Loucy (cell line): ENCODE measurements at regions not wholly inside any gene's neighbourhood (a gene's known extent, or its start where the extent isn't known, plus 50 kb on each side); places are given as distances from the start of the nearest gene placed in this dataset.

Experiments used
- EZH2phosphoT487 ChIP-seq: fragments of 200-600 bp; IDR thresholded peaks from 2 replicates; pipeline ENCODE4 v1.6.1; 2018; ENCODE audit warnings: antibody characterized with exemption, mild to moderate bottlenecking, moderate library complexity, borderline replicate concordance
- TF ChIP-seq, protein P1 (sequence below): fragments of 200-600 bp; sonication (generic); conservative IDR thresholded peaks from 2 replicates; pipeline ENCODE4 v1.5.1; 2014; ENCODE audit warnings: mild to moderate bottlenecking, antibody characterized with exemption, low read length

DNA sequence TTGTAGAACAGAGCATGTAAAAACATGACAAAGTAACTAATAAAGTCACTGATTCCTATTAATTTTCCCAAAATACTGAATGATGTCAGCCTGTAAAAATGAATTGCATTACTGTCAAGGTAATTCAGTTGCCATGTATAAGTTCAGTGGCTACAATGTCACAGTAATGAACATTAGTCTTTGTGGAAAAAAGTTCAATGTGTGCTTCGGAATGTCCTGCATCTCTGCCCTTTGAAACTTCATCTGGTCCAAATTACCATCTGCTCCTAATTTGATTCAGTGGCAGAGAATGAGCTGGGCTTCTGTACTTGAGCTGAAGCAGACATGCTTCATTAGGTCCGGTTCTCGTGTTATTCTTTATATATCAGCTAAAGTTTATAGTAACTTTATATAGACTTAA lies 567.4 kb downstream of the COL12A1 start:
- TF ChIP-seq, protein P1, sequence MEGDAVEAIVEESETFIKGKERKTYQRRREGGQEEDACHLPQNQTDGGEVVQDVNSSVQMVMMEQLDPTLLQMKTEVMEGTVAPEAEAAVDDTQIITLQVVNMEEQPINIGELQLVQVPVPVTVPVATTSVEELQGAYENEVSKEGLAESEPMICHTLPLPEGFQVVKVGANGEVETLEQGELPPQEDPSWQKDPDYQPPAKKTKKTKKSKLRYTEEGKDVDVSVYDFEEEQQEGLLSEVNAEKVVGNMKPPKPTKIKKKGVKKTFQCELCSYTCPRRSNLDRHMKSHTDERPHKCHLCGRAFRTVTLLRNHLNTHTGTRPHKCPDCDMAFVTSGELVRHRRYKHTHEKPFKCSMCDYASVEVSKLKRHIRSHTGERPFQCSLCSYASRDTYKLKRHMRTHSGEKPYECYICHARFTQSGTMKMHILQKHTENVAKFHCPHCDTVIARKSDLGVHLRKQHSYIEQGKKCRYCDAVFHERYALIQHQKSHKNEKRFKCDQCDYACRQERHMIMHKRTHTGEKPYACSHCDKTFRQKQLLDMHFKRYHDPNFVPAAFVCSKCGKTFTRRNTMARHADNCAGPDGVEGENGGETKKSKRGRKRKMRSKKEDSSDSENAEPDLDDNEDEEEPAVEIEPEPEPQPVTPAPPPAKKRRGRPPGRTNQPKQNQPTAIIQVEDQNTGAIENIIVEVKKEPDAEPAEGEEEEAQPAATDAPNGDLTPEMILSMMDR = no peak
- TF ChIP-seq EZH2phosphoT487 = no peak
